Gastrocnemius medialis (tissue), 4 donors: ENCODE measurements at regions not wholly inside any gene's neighbourhood (a gene's known extent, or its start where the extent isn't known, plus 50 kb on each side); places are given as distances from the start of the nearest gene placed in this dataset.

Source experiments
- ATAC-seq, 2 donors: fragments of 150-250 bp; one replicate each; pipeline ENCODE4 v1.9.1; 2016
- DNase-seq, 2 donors: peaks; one replicate each; pipeline ENCODE4 v3.0.0-alpha.2; 2019
- H3K27ac ChIP-seq, 4 donors: fragments of 200-600 bp; sonication (generic); 1 replicate in 1 of 4; 2 replicates in 3 of 4; pipeline ENCODE4 v1.5.1; 2016 to 2018; ENCODE audit warnings: mild to moderate bottlenecking in 2 of 4, moderate library complexity in 1 of 4
- H3K27me3 ChIP-seq, 3 donors: fragments of 200-600 bp; sonication (generic) in 2 of 3; 1 replicate in 1 of 3; 2 replicates in 2 of 3; pipeline versions ENCODE4 v1.5.1 to v1.6.0; 2016 to 2019; ENCODE audit warnings: mild to moderate bottlenecking in 1 of 3, moderate library complexity in 1 of 3
- H3K36me3 ChIP-seq, 2 donors: fragments of 200-600 bp; sonication (generic) in 1 of 2; one replicate each; pipeline ENCODE4 v1.5.1; 2017 to 2018
- H3K4me1 ChIP-seq, 2 donors: fragments of 200-600 bp; sonication (generic) in 1 of 2; one replicate each; pipeline ENCODE4 v1.5.1; 2016 to 2017; ENCODE audit warnings: mild to moderate bottlenecking in 2 of 2
- H3K4me3 ChIP-seq, 4 donors: fragments of 200-600 bp; sonication (generic) in 3 of 4; 1 replicate in 1 of 4; 2 replicates in 3 of 4; pipeline ENCODE4 v1.5.1; 2016 to 2019; ENCODE audit warnings: mild to moderate bottlenecking in 2 of 4
- H3K9me3 ChIP-seq, 3 donors: fragments of 200-600 bp; sonication (generic) in 2 of 3; 1 replicate in 1 of 3; 2 replicates in 2 of 3; pipeline ENCODE4 v1.5.1; 2016 to 2019
- POLR2A ChIP-seq, 2 donors: fragments of 450-650 bp; IDR thresholded peaks; one replicate each; pipeline ENCODE4 v1.6.1; 2017; ENCODE audit warnings: antibody characterized with exemption in 2 of 2, mild to moderate bottlenecking in 2 of 2, moderate library complexity in 2 of 2
- in situ Hi-C, 4 donors: fragments of 200-750 bp; cut with MboI; loops; one replicate each; pipeline versions ENCODE4 v1.15.0 to v1.8.0; 2017; ENCODE audit warnings: low sequenced_read_pairs in 4 of 4
- intact Hi-C: fragments of 100-400 bp; cut with DNase I; formaldehyde crosslinking; loops from one replicate; pipeline ENCODE4 v1.15.1; 2023; ENCODE audit warnings: low total_unique reads
- TF ChIP-seq, protein P1 (sequence below), 5 experiments: fragments of 450-650 bp in 3 of 5; fragments of 200-600 bp in 2 of 5; sonication (generic) in 2 of 5; IDR thresholded peaks in 4 of 5; conservative IDR thresholded peaks in 1 of 5; 1 replicate in 4 of 5; 2 replicates in 1 of 5; pipeline ENCODE4 v1.5.1; 2016 to 2019; ENCODE audit warnings: antibody characterized with exemption in 5 of 5, mild to moderate bottlenecking in 3 of 5, moderate library complexity in 3 of 5

- no peaks in the 10 kb centered on the region for H3K36me3 ChIP-seq
- ATAC-seq (no peak), DNase-seq (no peak)
- in situ Hi-C loops, result no loop called here
- H3K27ac ChIP-seq, result no peak overlapping the region
- no peaks in the 10 kb centered on the region for H3K27me3 ChIP-seq
- H3K4me3 ChIP-seq, result no peak overlapping the region
- no peaks in the 10 kb centered on the region for H3K9me3 ChIP-seq
- intact Hi-C loops, result no loop called here
- no peak for TF ChIP-seq POLR2A (IDR thresholded peaks at IDR 0.05)
- TF ChIP-seq, protein P1, sequence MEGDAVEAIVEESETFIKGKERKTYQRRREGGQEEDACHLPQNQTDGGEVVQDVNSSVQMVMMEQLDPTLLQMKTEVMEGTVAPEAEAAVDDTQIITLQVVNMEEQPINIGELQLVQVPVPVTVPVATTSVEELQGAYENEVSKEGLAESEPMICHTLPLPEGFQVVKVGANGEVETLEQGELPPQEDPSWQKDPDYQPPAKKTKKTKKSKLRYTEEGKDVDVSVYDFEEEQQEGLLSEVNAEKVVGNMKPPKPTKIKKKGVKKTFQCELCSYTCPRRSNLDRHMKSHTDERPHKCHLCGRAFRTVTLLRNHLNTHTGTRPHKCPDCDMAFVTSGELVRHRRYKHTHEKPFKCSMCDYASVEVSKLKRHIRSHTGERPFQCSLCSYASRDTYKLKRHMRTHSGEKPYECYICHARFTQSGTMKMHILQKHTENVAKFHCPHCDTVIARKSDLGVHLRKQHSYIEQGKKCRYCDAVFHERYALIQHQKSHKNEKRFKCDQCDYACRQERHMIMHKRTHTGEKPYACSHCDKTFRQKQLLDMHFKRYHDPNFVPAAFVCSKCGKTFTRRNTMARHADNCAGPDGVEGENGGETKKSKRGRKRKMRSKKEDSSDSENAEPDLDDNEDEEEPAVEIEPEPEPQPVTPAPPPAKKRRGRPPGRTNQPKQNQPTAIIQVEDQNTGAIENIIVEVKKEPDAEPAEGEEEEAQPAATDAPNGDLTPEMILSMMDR (IDR thresholded peaks at IDR 0.05 in 4 of 5, conservative IDR thresholded peaks at IDR 0.05 in 1 of 5), result no peak
- H3K4me1 ChIP-seq, result no peaks in the 10 kb centered on the region
Measured at GRCh38 chr2:19547321-19547720, 188.9 kb upstream of the OSR1 start.

DNA sequence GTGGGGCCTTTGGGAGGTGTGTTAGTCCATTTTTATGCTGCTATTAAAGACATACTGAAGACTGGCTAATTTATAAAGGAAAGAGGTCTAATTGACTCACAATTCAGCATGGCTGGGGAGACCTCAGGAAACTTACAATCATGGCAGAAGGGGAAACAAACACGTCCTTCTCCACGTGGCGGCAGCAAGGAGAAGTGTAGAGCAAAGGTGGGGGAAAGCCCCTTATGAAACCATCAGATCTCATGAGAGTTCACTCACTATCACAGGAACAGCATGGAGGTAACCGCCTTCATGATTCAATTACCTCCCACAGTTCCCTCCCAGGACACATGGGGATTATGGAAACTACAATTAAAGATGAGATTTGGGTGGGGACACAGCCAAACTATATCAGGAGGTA, 187.1 kb upstream of the OSR1 start:
- no peaks in the 10 kb centered on the region for H3K9me3 ChIP-seq
- in situ Hi-C loops, result no loop called here
- no peak for DNase-seq
- no peak overlapping the region for H3K4me3 ChIP-seq
- no peaks in the 10 kb centered on the region for H3K27me3 ChIP-seq
- H3K36me3 ChIP-seq, result no peaks in the 10 kb centered on the region
- no peaks in the 10 kb centered on the region for H3K4me1 ChIP-seq
- intact Hi-C loops, result no loop called here
- TF ChIP-seq, protein P1 (IDR thresholded peaks at IDR 0.05 in 4 of 5, conservative IDR thresholded peaks at IDR 0.05 in 1 of 5), result no peak
- no peak for TF ChIP-seq POLR2A (IDR thresholded peaks at IDR 0.05)
- no peak for ATAC-seq
- no peak overlapping the region for H3K27ac ChIP-seq

DNA sequence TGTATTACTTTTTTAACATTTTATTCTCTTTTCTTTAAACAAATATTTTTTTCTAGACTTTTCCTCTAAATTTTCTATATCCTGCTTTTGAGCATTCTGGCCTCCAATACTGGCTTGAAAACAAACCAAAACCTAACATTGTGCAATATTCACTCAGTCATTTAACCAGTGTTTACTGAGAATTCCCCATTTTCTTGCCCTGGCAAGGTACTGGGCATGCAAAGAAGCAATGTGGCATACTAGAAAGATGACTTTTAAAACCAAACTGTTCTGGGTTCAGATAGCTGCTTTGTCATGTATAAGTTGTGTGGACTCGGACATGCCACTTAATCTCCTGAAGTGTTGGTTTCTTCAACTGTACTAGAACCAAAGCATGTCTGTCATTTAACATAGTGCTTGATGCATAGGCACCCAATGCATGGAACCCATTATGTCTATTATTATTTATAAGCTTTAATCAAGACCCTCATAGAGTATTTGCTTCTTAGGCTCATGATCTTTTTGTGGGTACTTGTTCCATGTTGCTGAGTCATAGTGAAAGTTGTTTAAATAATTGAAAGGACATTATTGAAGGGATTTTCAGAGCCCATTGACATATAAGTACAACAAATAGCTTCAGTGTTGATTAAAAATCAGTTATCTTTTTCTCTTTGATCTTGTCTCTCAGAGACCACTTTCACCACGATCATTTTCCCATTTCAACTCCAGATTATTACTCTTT, 185.4 kb upstream of the OSR1 start:
- intact Hi-C loops (loop anchor here (2.0 kb wide), 1 partner anchor 557 kb away; no protein-coding TSS in a partner anchor), in situ Hi-C loops (no loop called here)
- no peak for TF ChIP-seq POLR2A (IDR thresholded peaks at IDR 0.05)
- TF ChIP-seq, protein P1 (IDR thresholded peaks at IDR 0.05 in 4 of 5, conservative IDR thresholded peaks at IDR 0.05 in 1 of 5), result no peak
- Histone ChIP-seq H3K4me3 (no peak overlapping the region), H3K27ac (no peak overlapping the region), H3K9me3 (no peaks in the 10 kb centered on the region), H3K4me1 (no peaks in the 10 kb centered on the region), H3K36me3 (no peaks in the 10 kb centered on the region), H3K27me3 (no peaks in the 10 kb centered on the region)
- DNase-seq (no peak), ATAC-seq (no peak)

- ATAC-seq (no peak), DNase-seq (no peak)
- Histone ChIP-seq H3K36me3 (no peaks in the 10 kb centered on the region), H3K4me3 (no peak overlapping the region), H3K4me1 (peaks cover 6 to 7% of the 10 kb centered on the region in 2 donors), H3K9me3 (no peaks in the 10 kb centered on the region), H3K27me3 (no peaks in the 10 kb centered on the region), H3K27ac (no peak overlapping the region)
- intact Hi-C loops (loop anchor here (2.0 kb wide), 1 partner anchor 556 kb away; no protein-coding TSS in a partner anchor), in situ Hi-C loops (no loop called here)
- no peak for TF ChIP-seq POLR2A (IDR thresholded peaks at IDR 0.05)
- TF ChIP-seq, protein P1 (IDR thresholded peaks at IDR 0.05 in 4 of 5, conservative IDR thresholded peaks at IDR 0.05 in 1 of 5), result no peak
Measured at GRCh38 chr2:19542796-19543662, 184.6 kb upstream of the OSR1 start.
